Loucy (cell line): ENCODE measurements at regions not wholly inside any gene's neighbourhood (a gene's known extent, or its start where the extent isn't known, plus 50 kb on each side); places are given as distances from the start of the nearest gene placed in this dataset.

Experiments used
- EZH2phosphoT487 ChIP-seq: fragments of 200-600 bp; IDR thresholded peaks from 2 replicates; pipeline ENCODE4 v1.6.1; 2018; ENCODE audit warnings: antibody characterized with exemption, mild to moderate bottlenecking, moderate library complexity, borderline replicate concordance
- TF ChIP-seq, protein P1 (sequence below): fragments of 200-600 bp; sonication (generic); conservative IDR thresholded peaks from 2 replicates; pipeline ENCODE4 v1.5.1; 2014; ENCODE audit warnings: mild to moderate bottlenecking, antibody characterized with exemption, low read length

DNA sequence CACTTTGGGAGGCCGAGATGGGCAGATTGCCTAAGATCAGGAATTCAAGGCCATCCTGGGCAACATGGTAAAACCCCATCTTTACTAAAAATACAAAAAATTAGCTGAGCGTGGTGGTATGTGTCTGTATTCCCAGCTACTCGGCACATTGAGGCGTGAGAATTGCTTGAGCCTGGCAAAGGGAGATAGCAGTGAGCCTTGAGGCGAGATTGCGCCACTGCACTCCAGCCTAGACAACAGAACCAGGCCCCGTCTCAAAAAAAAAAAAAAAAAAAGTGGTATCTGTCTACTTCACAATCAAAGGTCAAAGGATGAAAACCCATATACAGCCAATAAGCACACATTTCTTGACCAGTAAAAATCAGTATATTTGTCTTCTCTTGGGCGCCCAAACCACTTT lies 728.5 kb upstream of the ADAMTS16 start:
- TF ChIP-seq, protein P1, sequence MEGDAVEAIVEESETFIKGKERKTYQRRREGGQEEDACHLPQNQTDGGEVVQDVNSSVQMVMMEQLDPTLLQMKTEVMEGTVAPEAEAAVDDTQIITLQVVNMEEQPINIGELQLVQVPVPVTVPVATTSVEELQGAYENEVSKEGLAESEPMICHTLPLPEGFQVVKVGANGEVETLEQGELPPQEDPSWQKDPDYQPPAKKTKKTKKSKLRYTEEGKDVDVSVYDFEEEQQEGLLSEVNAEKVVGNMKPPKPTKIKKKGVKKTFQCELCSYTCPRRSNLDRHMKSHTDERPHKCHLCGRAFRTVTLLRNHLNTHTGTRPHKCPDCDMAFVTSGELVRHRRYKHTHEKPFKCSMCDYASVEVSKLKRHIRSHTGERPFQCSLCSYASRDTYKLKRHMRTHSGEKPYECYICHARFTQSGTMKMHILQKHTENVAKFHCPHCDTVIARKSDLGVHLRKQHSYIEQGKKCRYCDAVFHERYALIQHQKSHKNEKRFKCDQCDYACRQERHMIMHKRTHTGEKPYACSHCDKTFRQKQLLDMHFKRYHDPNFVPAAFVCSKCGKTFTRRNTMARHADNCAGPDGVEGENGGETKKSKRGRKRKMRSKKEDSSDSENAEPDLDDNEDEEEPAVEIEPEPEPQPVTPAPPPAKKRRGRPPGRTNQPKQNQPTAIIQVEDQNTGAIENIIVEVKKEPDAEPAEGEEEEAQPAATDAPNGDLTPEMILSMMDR: no peak
- TF ChIP-seq EZH2phosphoT487: no peak
